HG02763 (cell line): ENCODE measurements at regions not wholly inside any gene's neighbourhood (a gene's known extent, or its start where the extent isn't known, plus 50 kb on each side); places are given as distances from the start of the nearest gene placed in this dataset.
"Not testable (repeated sequence)": the region's sequence is repeated elsewhere in the genome, so short reads cannot be mapped to it uniquely, and the experiment has no call there.

Source experiments
- ATAC-seq: cut with Tn5 transposase; IDR thresholded peaks from one replicate; pipeline ENCODE4 v1.9.1; 2021; ENCODE audit warnings: mild to moderate bottlenecking, moderate library complexity; ENCODE audit not compliant: unreplicated experiment

- ATAC-seq = no peak
Measured at GRCh38 chr10:63003816-63004453, 129.2 kb upstream of the NRBF2 start.

GRCh38 chr10:62996925-62997324, 136.2 kb upstream of the NRBF2 start:
- ATAC-seq = no peak

GRCh38 chr10:62996516-62996915, 136.6 kb upstream of the NRBF2 start:
- ATAC-seq = no peak

- no peak for ATAC-seq
Measured at GRCh38 chr10:62993121-62993520, 140.0 kb upstream of the NRBF2 start.

- peak; percentile 63 for ATAC-seq
Measured at GRCh38 chr10:62992145-62992721, 140.9 kb upstream of the NRBF2 start.

- no peak for ATAC-seq
Measured at GRCh38 chr10:62990126-62990525, 143.0 kb upstream of the NRBF2 start.

- no peak for ATAC-seq
Measured at GRCh38 chr10:62985807-62986600, 147.1 kb upstream of the NRBF2 start.

GRCh38 chr10:62981096-62981495, 152.0 kb upstream of the NRBF2 start:
- no peak for ATAC-seq

GRCh38 chr10:62980687-62981086, 152.4 kb upstream of the NRBF2 start:
- no peak for ATAC-seq

GRCh38 chr10:62979921-62980320, 153.2 kb upstream of the NRBF2 start:
- ATAC-seq = no peak

- no peak for ATAC-seq
Measured at GRCh38 chr10:62978482-62978881, 154.6 kb upstream of the NRBF2 start.

GRCh38 chr10:62974795-62975194, 158.3 kb upstream of the NRBF2 start:
- not testable (repeated sequence) for ATAC-seq

- no peak for ATAC-seq
Measured at GRCh38 chr10:62972103-62972502, 155.9 kb upstream of the EGR2 start.

GRCh38 chr10:62964026-62964425, 147.9 kb upstream of the EGR2 start:
- ATAC-seq = no peak

- no peak for ATAC-seq
Measured at GRCh38 chr10:62961951-62962523, 145.9 kb upstream of the EGR2 start.

- no peak for ATAC-seq
Measured at GRCh38 chr10:62960416-62960815, 144.2 kb upstream of the EGR2 start.

- no peak for ATAC-seq
Measured at GRCh38 chr10:62959553-62959952, 143.4 kb upstream of the EGR2 start.

- no peak for ATAC-seq
Measured at GRCh38 chr10:62958980-62959379, 142.8 kb upstream of the EGR2 start.

GRCh38 chr10:62946278-62946677, 130.1 kb upstream of the EGR2 start:
- no peak for ATAC-seq

- no peak for ATAC-seq
Measured at GRCh38 chr10:62939698-62940097, 123.5 kb upstream of the EGR2 start.

GRCh38 chr10:62938672-62939071, 122.5 kb upstream of the EGR2 start:
- no peak for ATAC-seq

- ATAC-seq = no peak
Measured at GRCh38 chr10:62937674-62938073, 121.5 kb upstream of the EGR2 start.
